Astrocyte of the spinal cord (primary cell): ENCODE measurements at regions not wholly inside any gene's neighbourhood (a gene's known extent, or its start where the extent isn't known, plus 50 kb on each side); places are given as distances from the start of the nearest gene placed in this dataset.

Experiments used
- DNase-seq: peaks from one replicate; pipeline ENCODE4 v3.0.0; 2011; ENCODE audit warnings: low read depth, low spot score
- H3K4me3 ChIP-seq: 2 replicates; pipeline ENCODE4 v1.5.1; 2011; ENCODE audit warnings: low read depth, mild to moderate bottlenecking, low read length, moderate library complexity
- CTCF ChIP-seq: IDR thresholded peaks from 2 replicates; pipeline ENCODE4 v1.5.1; 2012; ENCODE audit warnings: low read depth, mild to moderate bottlenecking, low read length, inconsistent platforms
- in situ Hi-C: cut with HindIII; loops from 2 replicates; pipeline ENCODE4 v1.10.0; 2017; ENCODE audit warnings: low sequenced_read_pairs

- TF ChIP-seq CTCF: no peak
- in situ Hi-C loops: no loop called here
- H3K4me3 ChIP-seq: no peak overlapping the region
- no peak for DNase-seq
These were observed 1086.0 kb downstream of the NLGN4X start for GRCh38 chrX:5142644-5143043.

GRCh38 chrX:5122181-5122678 lies 1106.4 kb downstream of the NLGN4X start:
- no peak for TF ChIP-seq CTCF
- H3K4me3 ChIP-seq: no peak overlapping the region
- in situ Hi-C loops: no loop called here
- no peak for DNase-seq

- in situ Hi-C loops: no loop called here
- no peak for TF ChIP-seq CTCF
- H3K4me3 ChIP-seq: no peak overlapping the region
- no peak for DNase-seq
These were observed 1110.9 kb downstream of the NLGN4X start for GRCh38 chrX:5117816-5118215.

- TF ChIP-seq CTCF: peak; percentile 22
- in situ Hi-C loops: no loop called here
- DNase-seq: peak; percentile 3
- H3K4me3 ChIP-seq: no peak overlapping the region
These were observed 1115.5 kb downstream of the NLGN4X start for GRCh38 chrX:5113128-5113527.

GRCh38 chrX:5100004-5100403 lies 1128.7 kb downstream of the NLGN4X start:
- no peak for TF ChIP-seq CTCF
- DNase-seq: no peak
- in situ Hi-C loops: no loop called here
- no peak overlapping the region for H3K4me3 ChIP-seq

- in situ Hi-C loops: no loop called here
- no peak for DNase-seq
- TF ChIP-seq CTCF: no peak
These were observed 1142.3 kb downstream of the NLGN4X start for GRCh38 chrX:5086388-5086787.

GRCh38 chrX:5084279-5084678 lies 1144.4 kb downstream of the NLGN4X start:
- no peak overlapping the region for H3K4me3 ChIP-seq
- DNase-seq: no peak
- in situ Hi-C loops: no loop called here
- no peak for TF ChIP-seq CTCF

More at GRCh38 chrX:5086388-5086787, 1142.3 kb downstream of the NLGN4X start:
- no peak overlapping the region for H3K4me3 ChIP-seq
